HG02943 (cell line): ENCODE measurements at regions not wholly inside any gene's neighbourhood (a gene's known extent, or its start where the extent isn't known, plus 50 kb on each side); places are given as distances from the start of the nearest gene placed in this dataset.

Source experiments
- ATAC-seq: cut with Tn5 transposase; IDR thresholded peaks from one replicate; pipeline ENCODE4 v1.9.1; 2021; ENCODE audit warnings: mild to moderate bottlenecking, low read depth, moderate library complexity; ENCODE audit not compliant: unreplicated experiment

DNA sequence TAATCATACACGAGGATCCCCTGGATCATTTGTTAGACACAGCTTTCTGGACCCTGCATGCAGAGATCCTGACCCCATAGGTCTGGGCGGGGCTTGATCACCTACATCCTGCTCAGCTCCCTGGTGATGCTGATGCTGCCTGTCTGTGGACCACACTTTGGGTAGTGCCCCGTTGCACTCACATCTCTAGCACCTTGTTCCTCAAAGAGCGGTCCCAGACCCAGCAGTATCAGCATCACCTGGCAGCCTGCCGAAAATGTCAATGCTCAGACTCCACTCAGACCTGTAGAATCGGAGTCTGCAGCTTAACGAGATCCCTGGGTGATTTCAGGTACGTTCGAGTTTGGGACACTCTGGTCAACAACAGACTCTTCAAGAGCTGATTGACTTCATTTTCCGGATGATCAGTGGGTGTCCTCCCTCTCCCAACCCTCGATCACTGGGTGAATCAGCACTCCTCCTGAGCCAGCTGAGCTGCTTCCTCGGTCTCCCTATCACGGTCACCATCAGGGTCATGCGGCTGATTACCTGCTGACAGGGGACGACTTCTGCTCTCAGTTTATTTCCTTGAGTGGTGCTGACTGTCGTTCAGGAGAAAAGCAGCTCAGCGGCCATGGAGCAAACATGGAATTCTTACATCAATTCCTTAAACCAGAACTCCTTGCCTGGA lies 150.6 kb upstream of the RAB12 start:
- ATAC-seq, result no peak

DNA sequence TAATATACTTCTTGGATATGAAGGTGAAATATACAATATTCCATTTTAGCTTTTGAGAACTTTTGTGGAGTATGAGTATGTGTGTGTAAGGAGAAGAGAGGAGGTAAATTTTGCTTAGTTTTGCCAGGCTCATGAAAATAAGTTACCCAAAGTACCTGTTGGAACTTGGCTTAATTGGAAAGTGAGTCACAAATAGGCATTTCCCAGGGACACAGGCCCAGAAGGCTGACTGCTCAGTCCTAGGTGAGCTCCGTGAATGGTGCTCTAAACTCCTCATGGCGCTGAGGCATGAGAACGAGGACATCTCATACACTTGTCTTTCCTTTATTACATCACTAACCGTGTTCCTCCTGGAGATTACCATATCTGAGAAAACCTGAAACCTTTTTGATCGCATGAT lies 148.5 kb upstream of the RAB12 start:
- ATAC-seq, result no peak

DNA sequence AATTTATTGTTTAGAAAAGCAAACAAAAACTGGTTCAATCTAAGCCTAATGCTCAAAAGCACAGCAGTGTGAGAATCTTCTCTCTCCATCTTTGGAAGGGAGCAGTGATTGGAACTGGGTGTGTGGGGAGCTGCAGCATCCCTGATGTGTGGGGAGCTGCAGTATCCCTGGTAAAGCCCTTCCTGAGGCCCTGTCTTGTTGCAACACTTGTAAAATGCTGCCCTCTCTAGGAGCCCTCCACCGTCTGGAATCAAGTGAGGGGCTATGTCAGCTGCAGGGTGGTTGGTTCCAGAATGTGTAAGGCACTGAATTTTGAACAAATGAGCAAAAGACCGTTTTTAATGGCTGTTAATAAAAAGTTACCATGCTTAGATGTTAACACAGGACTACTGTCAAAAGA lies 147.7 kb upstream of the RAB12 start:
- ATAC-seq, result no peak

DNA sequence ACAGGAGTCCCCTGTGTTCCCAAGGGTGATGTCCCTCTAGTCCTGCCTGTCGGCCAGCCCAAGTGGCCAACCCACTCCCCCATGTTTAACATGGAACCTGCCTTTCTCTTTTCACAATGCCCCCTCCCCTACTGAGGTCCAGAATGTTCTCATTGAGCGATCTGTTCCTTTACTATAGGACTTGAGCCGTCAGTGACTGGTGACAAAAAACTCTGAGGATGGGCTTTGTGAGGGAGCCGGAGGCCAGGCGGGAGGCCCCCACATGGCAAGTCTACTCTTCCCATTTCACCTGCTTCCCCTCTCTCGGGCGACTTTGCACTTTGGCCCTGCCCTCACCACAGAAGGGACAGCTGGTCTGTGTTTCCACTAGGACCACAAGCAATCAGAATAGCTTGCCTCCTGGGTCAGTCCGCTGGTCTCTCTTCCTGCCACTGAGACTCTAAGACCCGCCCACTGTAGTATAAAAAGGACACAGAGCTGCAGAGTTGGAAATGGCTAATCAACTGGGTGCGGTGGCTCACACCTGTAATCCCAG lies 146.5 kb upstream of the RAB12 start:
- no peak for ATAC-seq

DNA sequence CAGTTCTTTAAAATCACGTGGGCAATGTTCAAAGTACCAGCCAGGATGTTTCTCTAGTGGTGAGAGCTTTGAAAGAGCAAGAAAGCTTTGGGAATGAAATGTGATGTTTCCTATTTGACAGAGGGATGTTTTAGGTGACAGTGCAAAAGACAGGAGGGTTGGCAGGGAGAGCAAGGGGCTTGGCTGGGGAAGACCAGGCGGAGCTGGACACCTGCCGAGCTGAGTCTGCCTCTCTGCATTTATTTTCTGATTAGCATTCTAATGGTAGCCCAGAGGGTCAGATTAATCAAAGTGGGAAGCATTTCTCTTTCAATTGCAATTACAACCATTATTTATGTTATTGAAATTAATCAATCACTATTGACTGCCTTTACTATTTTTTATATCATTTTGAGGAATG lies 145.4 kb upstream of the RAB12 start:
- no peak for ATAC-seq

DNA sequence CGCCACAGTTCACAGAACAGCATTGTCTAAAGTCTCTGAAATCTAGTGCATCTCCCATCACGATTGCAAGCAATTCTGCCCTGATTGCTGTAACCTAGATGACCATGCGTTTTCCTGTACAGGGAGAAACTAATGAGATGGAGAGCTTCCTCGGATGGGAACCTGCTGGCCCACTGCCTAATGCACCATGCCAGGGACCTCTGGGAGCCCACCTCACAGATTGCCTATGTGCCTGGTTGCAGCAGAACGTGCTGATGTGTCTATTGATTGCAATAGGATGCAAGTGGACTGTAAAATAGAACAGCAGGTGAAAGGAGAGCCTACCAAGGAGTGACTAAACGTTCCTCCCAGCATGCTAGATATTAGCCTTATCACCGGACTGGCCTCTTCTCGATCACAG lies 141.0 kb upstream of the RAB12 start:
- ATAC-seq, result no peak

DNA sequence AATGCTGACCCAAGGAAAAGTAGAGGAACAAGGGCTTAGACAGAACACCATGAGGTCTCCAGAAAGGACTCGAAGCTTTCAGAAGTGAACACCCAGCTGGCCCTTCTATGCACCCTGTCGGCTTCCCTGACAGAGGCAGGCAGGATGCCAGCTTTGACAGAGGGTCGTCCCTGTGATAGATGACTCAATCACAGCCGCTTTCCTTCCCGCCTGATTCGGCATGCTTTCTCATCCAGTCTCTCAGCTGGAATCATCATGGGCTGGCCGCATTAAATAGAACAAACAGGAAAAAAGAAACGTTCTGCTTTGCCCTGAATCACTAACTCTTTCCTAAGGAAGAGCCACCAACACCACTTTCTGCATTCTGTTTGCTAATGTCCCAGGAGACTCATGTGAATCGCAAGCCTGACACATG lies 140.3 kb upstream of the RAB12 start:
- ATAC-seq, result no peak

DNA sequence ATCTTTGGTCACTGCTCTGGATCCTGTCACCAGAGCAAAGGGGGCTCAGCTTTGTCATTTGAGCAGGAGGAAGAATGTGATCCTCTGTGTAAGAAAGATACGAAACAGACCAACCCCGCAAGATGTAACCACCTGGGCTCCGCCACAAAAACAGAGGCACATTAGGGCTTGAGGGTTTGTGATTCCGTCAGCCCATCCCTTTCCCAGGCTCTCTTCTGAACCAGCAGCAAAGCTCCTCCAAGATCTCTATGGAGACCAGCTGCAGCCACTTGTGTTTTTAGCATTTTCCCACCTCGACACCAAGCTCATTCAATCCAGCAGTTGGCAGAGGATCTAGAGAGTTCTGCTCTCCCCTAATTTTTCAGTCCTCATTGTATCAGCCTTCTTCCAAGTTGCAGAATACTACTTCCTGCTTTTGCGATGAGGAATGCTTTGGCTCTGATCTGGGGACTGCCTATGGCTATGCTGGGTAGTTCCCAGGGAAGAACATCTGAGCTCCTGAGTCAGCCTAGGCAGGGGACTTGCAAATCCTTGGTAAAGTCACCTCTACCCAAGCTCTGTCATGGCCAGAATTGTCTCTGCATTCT lies 139.6 kb upstream of the RAB12 start:
- no peak for ATAC-seq

DNA sequence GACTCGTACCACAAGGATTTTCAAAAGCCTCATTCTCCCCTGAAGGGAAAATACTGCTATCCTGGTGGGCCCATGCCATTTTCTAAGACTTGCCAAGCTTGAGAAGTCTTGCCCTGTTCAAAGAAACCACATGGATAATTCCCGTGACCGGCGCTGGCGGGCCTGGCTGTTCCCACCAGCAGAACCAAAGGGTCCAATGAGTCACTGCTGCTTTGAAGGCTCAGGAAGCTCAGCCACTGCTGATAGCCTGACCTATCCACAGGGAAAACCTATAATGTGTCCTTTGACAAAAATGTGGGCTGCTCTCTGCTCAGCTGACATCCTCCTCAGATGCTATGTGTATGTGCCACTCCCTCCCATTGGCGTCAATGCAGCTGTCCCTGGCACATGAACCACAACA lies 137.9 kb upstream of the RAB12 start:
- ATAC-seq, result no peak

DNA sequence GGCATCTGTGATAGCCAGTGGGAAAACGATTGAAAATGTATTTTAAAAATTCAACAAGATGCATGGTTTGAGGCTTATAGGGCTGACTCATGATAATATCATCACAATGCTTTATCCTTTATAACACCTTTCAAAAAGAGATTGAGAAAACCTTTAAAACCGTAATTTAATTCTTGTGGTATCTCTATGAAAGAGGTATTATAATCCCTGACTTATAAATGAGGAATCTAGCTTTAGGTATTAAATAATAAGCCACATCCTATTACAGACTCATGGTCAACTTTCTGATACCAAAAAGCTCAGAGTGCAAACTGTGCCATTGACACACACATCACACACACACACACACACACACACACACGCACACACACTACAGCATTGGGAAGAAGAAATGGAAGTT lies 134.6 kb upstream of the RAB12 start:
- no peak for ATAC-seq

DNA sequence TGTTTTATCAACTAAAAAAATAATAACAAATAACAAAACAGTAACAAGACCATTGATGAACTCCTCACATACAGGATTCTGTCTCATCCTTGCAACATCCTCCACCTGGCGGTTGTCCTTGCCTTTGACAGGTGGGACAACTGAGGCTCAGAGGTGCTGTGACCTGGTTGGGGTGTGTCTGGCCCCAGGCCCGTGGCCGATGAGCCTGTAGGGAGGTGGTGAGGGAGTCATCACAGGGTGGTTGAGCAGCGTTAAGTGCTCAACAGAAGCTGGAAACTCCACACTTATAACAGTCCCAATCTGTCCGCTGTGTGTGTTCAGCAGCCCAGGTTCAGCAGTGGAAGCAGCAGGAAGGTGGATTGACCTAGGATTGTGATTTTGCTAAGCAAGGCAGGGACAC lies 131.6 kb upstream of the RAB12 start:
- no peak for ATAC-seq

DNA sequence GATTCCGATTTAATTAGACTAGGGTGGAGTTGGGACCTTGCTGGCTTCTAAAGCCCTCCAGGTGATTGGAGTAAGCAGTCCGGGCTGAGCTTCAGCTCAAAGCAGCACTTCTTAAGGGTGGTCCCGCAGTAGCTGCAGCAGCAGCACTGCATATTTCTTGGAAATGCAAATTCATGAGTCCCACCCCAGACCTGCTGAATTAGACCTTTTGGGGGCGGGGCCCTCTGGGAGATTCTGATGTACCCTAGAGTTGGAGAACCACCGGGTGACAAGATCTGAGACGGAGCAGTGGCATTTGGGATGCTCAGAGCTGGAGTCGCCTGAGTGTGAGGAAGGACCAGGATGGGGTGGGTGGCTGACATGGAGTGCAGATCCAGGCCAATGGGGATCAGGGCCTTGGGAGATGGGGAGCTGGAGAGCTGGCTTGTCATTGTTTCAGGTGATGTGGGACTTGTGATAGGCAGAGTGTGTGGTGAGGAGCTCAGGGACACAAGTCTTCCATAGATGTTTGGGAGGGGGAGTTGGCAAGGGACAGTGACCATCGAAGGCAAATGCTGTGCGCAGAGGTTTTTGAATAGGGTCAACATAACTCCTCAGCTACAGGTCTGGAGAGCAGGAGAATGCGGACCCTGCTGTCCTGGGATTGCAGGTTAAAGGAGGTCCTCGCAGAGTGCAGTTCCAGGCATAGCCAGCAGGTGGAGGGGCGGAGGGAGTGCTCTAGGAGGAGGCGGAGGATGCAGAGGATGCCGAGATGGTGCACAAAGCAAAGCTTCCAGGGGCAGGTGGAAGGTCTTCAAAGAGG lies 130.9 kb upstream of the RAB12 start:
- ATAC-seq, result peak; percentile 79

DNA sequence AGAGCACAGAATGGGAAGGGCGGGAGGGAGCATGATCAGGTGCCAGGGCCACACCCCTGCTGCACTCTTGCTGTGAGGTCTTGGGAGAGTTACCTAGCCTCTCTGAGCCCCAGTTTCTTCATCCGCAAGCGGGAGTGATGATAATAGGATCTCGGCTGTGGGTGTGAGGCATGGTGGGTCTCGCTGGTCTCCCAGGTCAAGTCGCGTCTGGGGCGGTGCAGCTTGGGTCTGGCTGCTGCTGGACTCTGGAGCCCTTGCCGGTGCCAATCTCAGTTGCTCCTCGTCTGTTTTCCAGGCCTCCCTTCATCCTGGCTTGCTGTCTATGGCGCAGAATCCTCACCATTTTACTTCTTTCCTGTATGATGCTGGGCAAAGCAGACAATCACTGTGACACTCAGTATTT lies 130.3 kb upstream of the RAB12 start:
- ATAC-seq, result no peak

DNA sequence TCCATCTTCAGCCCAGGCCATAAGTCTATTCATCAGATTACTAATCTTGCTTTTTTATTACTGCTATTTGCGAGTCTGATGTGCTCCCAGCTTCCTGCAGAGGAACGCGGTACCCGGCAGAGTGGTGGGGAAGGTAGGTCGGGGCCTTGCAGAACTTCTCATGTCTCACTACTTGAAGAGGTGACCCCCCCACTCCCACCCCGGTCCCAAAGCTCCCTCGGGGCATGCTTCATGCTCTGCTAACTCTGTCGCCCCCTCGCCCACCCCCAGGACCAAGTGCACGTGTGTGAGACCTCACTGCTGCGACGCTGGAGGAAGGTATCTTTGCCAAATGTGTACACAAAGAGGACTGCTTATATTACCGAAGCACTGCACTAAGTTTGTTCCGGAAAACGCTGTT lies 129.4 kb upstream of the RAB12 start:
- no peak for ATAC-seq

DNA sequence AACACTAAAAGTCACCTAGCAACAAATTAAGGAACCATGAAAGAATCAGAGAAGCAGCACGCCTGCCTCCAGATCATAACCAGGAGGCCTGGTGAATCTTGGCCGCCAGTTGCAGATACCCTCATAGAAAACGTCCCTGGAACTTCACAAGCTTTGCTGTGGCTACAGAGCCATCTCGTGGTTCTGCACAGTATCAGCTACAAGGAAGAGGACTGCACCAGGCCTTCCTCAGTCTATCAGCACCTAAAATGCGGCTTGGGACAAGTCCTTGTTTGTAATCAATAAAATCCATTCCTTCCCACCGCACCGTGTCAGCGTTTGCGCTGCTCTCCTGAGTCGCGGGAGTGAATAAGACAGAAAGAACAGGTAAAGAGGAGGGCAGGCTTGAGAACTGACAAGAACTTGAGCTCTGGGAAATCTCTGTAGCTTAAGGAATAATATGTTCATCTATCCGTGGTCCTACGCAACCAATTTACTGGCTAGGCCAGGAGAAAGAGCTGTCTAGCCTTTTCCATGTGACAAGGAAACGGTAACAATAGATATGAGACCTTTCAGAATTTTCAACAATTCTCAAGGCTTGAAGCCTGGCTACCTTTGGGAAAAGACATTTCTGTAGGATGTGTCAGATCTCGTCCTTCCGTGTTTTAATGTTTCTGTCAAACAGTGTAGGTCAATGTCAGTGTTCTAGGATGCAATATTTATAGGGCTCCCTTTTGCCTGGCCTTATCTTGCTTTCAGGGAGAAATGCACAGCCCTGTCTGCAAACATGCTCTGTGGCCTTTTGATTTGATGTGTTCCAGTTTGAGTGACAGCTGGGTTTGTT lies 128.5 kb upstream of the RAB12 start:
- ATAC-seq, result no peak

DNA sequence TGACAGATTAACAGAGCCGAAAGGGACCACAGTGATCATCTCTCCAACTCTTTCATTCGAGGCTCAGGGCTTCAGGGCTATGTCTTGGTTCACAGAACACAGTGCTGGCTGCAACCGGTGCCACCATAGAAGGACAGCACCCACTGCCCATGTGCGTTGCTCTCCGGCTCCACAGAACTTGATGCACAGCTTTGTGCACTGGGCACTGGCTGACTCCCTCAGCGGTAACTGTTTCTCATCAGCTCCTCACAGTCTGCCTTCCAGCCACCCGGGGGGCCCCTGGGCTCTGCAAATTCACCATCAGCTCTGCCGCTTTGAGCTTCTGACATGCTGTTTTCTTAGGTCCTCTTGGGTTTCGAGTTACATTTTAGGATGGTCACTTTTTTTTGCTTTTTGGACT lies 124.3 kb upstream of the RAB12 start:
- ATAC-seq, result no peak

DNA sequence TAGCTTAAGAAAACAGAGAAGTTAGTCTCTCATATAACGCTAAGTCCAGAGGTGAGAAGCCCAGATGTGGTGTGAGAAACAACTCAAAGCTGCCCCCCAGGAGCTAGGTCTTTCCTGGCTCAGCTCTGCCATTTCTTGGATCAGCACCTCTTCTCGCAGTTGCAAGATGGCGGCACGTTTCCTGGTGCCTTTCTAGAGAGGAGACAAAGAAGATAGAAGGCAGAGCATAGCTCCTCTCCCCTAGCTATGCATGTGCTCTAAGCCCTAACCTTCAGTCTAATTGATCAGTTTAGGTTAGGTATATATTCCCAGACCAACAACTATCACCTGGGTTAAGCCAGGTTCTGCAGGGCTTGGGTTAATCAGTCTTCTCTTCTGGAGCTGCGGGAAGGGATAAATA lies 119.5 kb upstream of the RAB12 start:
- ATAC-seq, result no peak

DNA sequence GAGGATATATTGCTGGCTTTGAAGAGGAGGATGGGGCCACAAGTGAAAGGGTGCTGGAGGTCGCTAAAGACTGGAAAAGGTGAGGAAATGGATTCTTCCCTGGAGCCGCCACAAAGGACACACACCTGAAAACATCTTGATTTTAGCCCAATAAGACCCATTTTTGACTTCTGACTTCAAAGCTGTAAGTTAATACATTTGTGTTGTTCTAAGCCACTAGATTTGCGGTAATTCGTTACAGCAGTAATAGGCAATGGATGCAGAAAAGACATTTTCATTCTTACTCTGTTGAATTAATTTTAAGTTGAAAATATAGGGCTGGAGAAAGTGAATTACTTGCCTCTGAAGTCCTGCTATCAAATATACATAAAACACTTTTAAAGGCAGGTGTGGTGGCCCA lies 117.7 kb upstream of the RAB12 start:
- no peak for ATAC-seq

DNA sequence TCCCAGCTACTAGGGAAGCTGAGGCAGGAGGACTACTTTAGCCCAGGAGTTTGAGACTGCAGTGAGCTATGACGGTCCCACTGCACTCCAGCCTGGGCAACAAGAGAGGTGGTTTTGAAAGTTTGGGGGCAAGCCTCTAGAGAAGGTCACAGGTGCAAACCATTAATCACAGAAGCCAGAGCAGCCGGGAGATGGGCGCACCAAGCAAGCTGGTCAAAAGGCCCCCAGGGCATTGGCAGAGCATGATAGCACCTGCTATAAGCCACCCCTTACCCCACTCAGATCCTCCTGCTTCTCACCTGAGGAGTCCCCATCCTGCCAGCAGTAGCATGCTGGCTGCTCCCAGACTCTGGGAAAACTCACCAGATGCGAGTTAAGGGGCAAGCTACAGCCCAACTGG lies 116.1 kb upstream of the RAB12 start:
- no peak for ATAC-seq

DNA sequence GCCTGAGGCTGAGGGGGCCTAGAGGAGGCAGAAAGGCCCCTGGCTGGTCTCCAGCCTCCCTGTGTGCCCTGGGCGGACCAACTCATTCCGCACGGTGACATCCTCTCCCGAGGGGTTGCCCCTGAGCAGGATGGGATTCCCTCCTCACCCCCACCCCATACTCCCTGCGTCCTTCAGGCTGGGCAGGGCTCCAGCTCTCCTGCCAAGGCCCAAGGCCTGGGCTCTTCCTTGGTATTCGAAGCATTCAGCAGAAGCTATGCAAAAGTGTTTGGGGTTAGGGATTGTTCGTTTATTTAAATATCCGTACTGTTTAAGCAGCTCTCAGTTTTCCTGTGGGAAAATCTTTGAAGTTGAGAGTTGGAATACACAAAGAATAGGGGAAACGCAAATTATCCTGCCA lies 113.1 kb upstream of the RAB12 start:
- ATAC-seq, result no peak

DNA sequence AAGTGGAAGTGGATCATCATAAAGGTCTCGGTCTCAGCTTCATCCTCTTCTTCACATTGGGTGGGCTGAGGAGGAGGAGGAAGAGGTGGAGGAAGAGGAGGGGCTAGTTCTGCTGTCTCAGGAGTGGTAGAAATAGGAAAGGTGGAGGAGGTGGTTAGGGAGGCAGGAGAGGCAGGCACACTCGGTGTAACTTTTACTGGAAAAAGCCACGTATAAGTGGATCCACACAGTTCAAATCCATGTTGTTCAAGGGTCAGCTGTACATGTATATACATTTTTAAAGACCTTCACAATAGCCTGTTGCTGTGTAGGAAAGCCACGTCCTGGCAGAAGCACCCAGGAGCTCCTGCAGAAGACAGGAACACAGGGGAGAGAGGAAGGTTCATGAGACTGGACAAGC lies 110.3 kb upstream of the RAB12 start:
- ATAC-seq, result no peak
